Skin of body (tissue), 1 donor: ENCODE measurements at regions not wholly inside any gene's neighbourhood (a gene's known extent, or its start where the extent isn't known, plus 50 kb on each side); places are given as distances from the start of the nearest gene placed in this dataset.

ENCODE experiments used
- DNase-seq: peaks from one replicate; lab custom pipeline; 2025; lab: John Stamatoyannopoulos, UW

GRCh38 chr3:182058488-182058887 lies 346.8 kb downstream of the SOX2 start:
- no peak for DNase-seq

GRCh38 chr3:182063742-182064141 lies 352.0 kb downstream of the SOX2 start:
- no peak for DNase-seq

- DNase-seq = no peak
These were observed 355.7 kb downstream of the SOX2 start for GRCh38 chr3:182067423-182067822.

GRCh38 chr3:182078316-182078715 lies 366.6 kb downstream of the SOX2 start:
- DNase-seq = no peak

GRCh38 chr3:182078929-182079328 lies 367.2 kb downstream of the SOX2 start:
- DNase-seq = no peak

- no peak for DNase-seq
These were observed 369.4 kb downstream of the SOX2 start for GRCh38 chr3:182081096-182081495.

GRCh38 chr3:182083112-182083511 lies 371.4 kb downstream of the SOX2 start:
- DNase-seq = no peak

GRCh38 chr3:182092662-182093262 lies 381.0 kb downstream of the SOX2 start:
- no peak for DNase-seq

- no peak for DNase-seq
These were observed 382.6 kb downstream of the SOX2 start for GRCh38 chr3:182094321-182094720.

GRCh38 chr3:182104881-182105280 lies 393.2 kb downstream of the SOX2 start:
- no peak for DNase-seq

- no peak for DNase-seq
These were observed 394.1 kb downstream of the SOX2 start for GRCh38 chr3:182105875-182106274.

GRCh38 chr3:182108371-182108770 lies 396.6 kb downstream of the SOX2 start:
- no peak for DNase-seq

- DNase-seq = no peak
These were observed 400.2 kb downstream of the SOX2 start for GRCh38 chr3:182111967-182112366.

GRCh38 chr3:182115328-182116015 lies 403.7 kb downstream of the SOX2 start:
- DNase-seq = no peak

GRCh38 chr3:182116386-182116785 lies 404.7 kb downstream of the SOX2 start:
- no peak for DNase-seq

GRCh38 chr3:182117131-182117530 lies 405.4 kb downstream of the SOX2 start:
- no peak for DNase-seq

- no peak for DNase-seq
These were observed 405.9 kb downstream of the SOX2 start for GRCh38 chr3:182117583-182117982.

GRCh38 chr3:182118066-182118465 lies 406.3 kb downstream of the SOX2 start:
- no peak for DNase-seq

GRCh38 chr3:182121401-182121800 lies 409.7 kb downstream of the SOX2 start:
- no peak for DNase-seq

- DNase-seq = no peak
These were observed 411.1 kb downstream of the SOX2 start for GRCh38 chr3:182122779-182123178.

- DNase-seq = no peak
These were observed 412.5 kb downstream of the SOX2 start for GRCh38 chr3:182124187-182124586.

- DNase-seq = no peak
These were observed 413.0 kb downstream of the SOX2 start for GRCh38 chr3:182124716-182125115.

- no peak for DNase-seq
These were observed 418.0 kb downstream of the SOX2 start for GRCh38 chr3:182129740-182130139.
